Chondrocyte (in vitro differentiated cells): ENCODE measurements at regions not wholly inside any gene's neighbourhood (a gene's known extent, or its start where the extent isn't known, plus 50 kb on each side); places are given as distances from the start of the nearest gene placed in this dataset.

Experiments used
- DNase-seq: peaks from one replicate; pipeline ENCODE4 v3.0.0; 2021; ENCODE audit warnings: mixed read lengths, low spot score
- H3K27ac Mint-ChIP-seq: one replicate; pipeline ENCODE4 v1.8.0; 2021; ENCODE audit warnings: mild to moderate bottlenecking, moderate library complexity, mixed read lengths; ENCODE audit not compliant: unreplicated experiment
- H3K27me3 Mint-ChIP-seq: 2 replicates; pipeline ENCODE4 v1.8.0; 2021; ENCODE audit warnings: low read depth, mixed read lengths
- H3K36me3 Mint-ChIP-seq: 2 replicates; pipeline ENCODE4 v1.8.0; 2021; ENCODE audit warnings: low read depth, mixed read lengths
- H3K4me1 Mint-ChIP-seq: 2 replicates; pipeline ENCODE4 v1.8.0; 2021; ENCODE audit warnings: low read depth, mild to moderate bottlenecking, mixed read lengths
- H3K4me3 Mint-ChIP-seq: one replicate; pipeline ENCODE4 v1.8.0; 2021; ENCODE audit warnings: mild to moderate bottlenecking, moderate library complexity, mixed read lengths; ENCODE audit not compliant: unreplicated experiment
- H3K9me3 Mint-ChIP-seq: 2 replicates; pipeline ENCODE4 v1.8.0; 2021; ENCODE audit warnings: low read depth, mixed read lengths
- TF ChIP-seq, protein P1 (sequence below): fragments of 200-600 bp; sonication (generic); IDR thresholded peaks from 2 replicates; pipeline ENCODE4 v1.5.0; 2021; ENCODE audit warnings: antibody characterized with exemption, mild to moderate bottlenecking, moderate library complexity

DNA sequence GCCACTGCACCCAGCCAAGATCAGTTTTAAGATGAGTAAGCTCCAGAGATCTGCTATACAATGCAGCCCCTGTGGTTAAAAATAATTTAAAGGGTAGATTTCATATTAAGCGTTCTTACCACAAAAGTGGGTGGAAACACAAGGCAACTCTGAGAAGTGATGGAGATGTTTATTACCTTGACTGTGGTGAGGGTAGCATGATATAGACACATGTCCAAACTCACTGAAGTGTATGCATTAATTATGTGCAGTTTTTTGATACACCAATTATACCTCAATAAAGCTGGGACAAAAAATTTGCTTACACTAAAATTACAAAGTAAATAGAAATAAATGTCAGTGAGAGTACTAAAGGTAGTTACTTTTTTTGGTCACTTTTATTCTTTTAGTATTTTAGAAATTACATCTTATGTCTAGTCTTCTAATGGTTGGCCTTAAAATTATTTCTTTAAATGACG is 696.5 kb downstream of the UQCRFS1 start:
- Mint-ChIP-seq H3K9me3 (peaks cover 5% of the 10 kb centered on the region), H3K36me3 (no peaks in the 10 kb centered on the region), H3K4me1 (no peaks in the 10 kb centered on the region), H3K4me3 (no peak overlapping the region), H3K27ac (no peak overlapping the region), H3K27me3 (no peaks in the 10 kb centered on the region)
- DNase-seq, result no peak
- TF ChIP-seq, protein P1, sequence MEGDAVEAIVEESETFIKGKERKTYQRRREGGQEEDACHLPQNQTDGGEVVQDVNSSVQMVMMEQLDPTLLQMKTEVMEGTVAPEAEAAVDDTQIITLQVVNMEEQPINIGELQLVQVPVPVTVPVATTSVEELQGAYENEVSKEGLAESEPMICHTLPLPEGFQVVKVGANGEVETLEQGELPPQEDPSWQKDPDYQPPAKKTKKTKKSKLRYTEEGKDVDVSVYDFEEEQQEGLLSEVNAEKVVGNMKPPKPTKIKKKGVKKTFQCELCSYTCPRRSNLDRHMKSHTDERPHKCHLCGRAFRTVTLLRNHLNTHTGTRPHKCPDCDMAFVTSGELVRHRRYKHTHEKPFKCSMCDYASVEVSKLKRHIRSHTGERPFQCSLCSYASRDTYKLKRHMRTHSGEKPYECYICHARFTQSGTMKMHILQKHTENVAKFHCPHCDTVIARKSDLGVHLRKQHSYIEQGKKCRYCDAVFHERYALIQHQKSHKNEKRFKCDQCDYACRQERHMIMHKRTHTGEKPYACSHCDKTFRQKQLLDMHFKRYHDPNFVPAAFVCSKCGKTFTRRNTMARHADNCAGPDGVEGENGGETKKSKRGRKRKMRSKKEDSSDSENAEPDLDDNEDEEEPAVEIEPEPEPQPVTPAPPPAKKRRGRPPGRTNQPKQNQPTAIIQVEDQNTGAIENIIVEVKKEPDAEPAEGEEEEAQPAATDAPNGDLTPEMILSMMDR, result no peak

DNA sequence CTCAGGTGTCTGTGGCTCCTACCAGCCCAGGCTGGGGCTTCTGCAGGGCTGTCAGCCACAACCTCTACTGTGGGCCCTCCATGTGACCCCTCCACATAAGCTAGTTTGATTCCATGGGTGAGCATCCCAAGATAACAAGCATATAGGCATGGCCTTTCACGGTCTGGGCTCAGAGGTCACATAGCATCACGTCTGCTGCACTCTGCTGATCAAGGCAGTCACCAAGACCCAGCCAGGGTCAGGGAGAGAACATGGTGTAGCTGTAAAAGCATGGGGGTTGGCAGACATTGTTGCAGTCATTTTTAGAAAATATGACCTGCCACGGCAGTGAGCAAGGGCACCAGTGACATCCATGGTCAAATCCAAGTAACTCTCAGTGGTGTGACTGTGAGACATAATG is 698.8 kb downstream of the UQCRFS1 start:
- TF ChIP-seq, protein P1, result no peak
- no peak overlapping the region for H3K27ac Mint-ChIP-seq
- H3K9me3 Mint-ChIP-seq, result peaks cover 2% of the 10 kb centered on the region
- no peaks in the 10 kb centered on the region for H3K4me1 Mint-ChIP-seq
- DNase-seq, result no peak
- no peak overlapping the region for H3K4me3 Mint-ChIP-seq
- no peaks in the 10 kb centered on the region for H3K36me3 Mint-ChIP-seq
- H3K27me3 Mint-ChIP-seq, result no peaks in the 10 kb centered on the region

DNA sequence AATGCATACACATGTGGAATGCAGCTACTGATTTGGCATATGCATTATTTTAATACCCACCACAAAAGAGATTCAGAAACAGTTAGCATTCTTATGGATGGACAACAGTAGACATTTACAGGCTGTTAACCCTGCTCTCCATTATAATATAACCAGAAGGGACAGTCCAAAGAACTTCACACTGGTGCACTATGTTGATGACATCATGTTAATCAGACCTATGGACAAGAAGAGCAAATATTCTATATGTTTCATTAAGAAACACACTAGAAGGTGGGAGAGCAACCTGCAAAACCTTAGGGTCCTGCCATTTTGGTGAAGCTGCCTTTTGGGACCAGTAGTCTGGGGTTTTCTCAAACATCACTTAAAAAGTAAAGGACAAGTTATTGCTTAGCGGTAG is 701.3 kb downstream of the UQCRFS1 start:
- Mint-ChIP-seq H3K27me3 (no peaks in the 10 kb centered on the region), H3K27ac (no peak overlapping the region), H3K36me3 (no peaks in the 10 kb centered on the region), H3K9me3 (peaks cover 2% of the 10 kb centered on the region), H3K4me3 (no peak overlapping the region), H3K4me1 (no peaks in the 10 kb centered on the region)
- TF ChIP-seq, protein P1, result no peak
- DNase-seq, result no peak

DNA sequence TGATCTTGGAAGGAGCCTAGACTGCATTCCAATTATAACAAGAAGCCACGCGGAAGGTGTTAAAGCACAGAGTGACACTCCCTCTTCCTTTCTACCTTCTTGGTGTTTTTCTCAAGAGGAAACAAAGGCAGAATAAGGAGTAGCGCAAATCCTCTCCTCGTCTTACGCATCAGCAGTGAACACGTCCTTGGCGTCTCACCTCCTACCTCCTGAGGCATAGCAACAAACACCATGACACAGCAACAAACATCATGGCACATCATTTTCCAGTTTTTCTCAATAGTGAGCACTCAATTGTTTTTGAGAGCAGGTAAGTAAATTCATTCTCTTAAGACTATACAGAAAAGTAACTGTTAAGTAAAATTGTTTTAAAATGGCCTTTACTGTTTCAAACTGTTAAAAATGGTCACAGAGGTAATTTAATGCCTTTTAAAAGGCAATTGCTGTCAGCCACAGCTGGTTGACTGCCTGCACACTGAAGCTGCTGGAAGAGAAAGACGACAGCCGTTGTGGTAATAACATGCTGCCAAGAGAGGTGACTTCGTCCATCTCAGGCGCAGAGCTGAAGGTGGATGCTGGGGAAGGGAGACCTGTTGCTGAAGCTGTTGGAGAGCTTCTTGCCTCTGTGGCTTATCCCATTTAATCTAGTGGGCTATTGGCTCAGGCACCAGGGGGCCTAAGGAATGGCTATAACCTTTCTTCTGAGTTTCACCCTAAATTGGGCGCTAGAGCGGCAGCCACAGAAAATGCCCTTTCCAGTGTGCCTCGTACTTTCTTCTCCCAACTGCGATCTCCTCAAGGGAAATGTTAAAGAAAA is 703.7 kb downstream of the UQCRFS1 start:
- H3K4me3 Mint-ChIP-seq, result no peak overlapping the region
- no peaks in the 10 kb centered on the region for H3K4me1 Mint-ChIP-seq
- H3K9me3 Mint-ChIP-seq, result peaks cover 2% of the 10 kb centered on the region
- no peak for DNase-seq
- TF ChIP-seq, protein P1, result no peak
- H3K27ac Mint-ChIP-seq, result no peak overlapping the region
- H3K36me3 Mint-ChIP-seq, result no peaks in the 10 kb centered on the region
- no peaks in the 10 kb centered on the region for H3K27me3 Mint-ChIP-seq

DNA sequence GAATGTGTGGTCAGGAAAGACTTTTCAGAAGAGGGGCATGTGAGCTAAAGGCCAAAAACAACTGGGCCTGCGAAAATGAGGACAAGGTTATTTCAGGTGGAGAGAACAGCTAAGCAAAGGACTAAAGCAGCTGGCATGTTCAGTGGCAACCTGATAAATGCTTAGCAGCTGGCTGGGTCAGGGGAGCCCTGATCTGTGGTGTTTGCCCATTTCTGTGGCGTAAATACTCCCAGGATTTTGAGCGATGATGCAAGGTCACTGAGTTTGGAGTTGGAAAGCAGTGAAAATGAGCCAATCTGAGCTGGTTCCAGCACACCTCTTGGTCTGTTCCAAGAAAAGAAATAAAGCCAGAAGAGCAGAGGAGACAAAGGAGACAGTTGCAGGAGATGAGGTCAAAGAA is 704.3 kb downstream of the UQCRFS1 start:
- no peaks in the 10 kb centered on the region for H3K36me3 Mint-ChIP-seq
- H3K4me1 Mint-ChIP-seq, result no peaks in the 10 kb centered on the region
- peaks cover 2% of the 10 kb centered on the region for H3K9me3 Mint-ChIP-seq
- DNase-seq, result no peak
- H3K27me3 Mint-ChIP-seq, result no peaks in the 10 kb centered on the region
- H3K27ac Mint-ChIP-seq, result no peak overlapping the region
- TF ChIP-seq, protein P1, result no peak
- no peak overlapping the region for H3K4me3 Mint-ChIP-seq
